Left ventricle myocardium superior (tissue), 1 donor: ENCODE measurements at regions not wholly inside any gene's neighbourhood (a gene's known extent, or its start where the extent isn't known, plus 50 kb on each side); places are given as distances from the start of the nearest gene placed in this dataset.

Source experiments
- ATAC-seq: fragments of 200-7000 bp; cut with Tn5 transposase; one replicate; pipeline ENCODE4 v1.9.1; 2020; ENCODE audit warnings: mild to moderate bottlenecking, moderate library complexity
- DNase-seq: peaks from one replicate; pipeline ENCODE4 v3.0.0-alpha.2; 2020
- intact Hi-C: fragments of 100-400 bp; cut with micrococcal nuclease; formaldehyde crosslinking; loops from one replicate; pipeline ENCODE4 v1.11.0; 2022
- donor health status: DM: no; HTN: yes; CAD: no; lungs with severe emphysema.

GRCh38 chr7:18081617-18082016, 54.0 kb upstream of the PRPS1L1 start:
- ATAC-seq = no peak
- DNase-seq = no peak

GRCh38 chr7:18082169-18082568, 54.5 kb upstream of the PRPS1L1 start:
- intact Hi-C loops = no loop called here
- ATAC-seq (no peak), DNase-seq (no peak)

More at GRCh38 chr7:18081617-18082016, 54.0 kb upstream of the PRPS1L1 start:
- intact Hi-C loops = no loop called here

GRCh38 chr7:18086165-18087025, 58.7 kb upstream of the PRPS1L1 start:
- intact Hi-C loops = no loop called here
- ATAC-seq = peak; percentile 89
- peak; percentile 70 for DNase-seq

GRCh38 chr7:18087026-18087686, 59.5 kb upstream of the PRPS1L1 start:
- ATAC-seq (peak; percentile 23), DNase-seq (peak; percentile 42)
- intact Hi-C loops = no loop called here

- ATAC-seq (peak; percentile 49), DNase-seq (peak; percentile 31)
- intact Hi-C loops = no loop called here
Observed at GRCh38 chr7:18087687-18088078, 60.0 kb upstream of the PRPS1L1 start.

GRCh38 chr7:18096087-18096486, 68.4 kb upstream of the PRPS1L1 start:
- ATAC-seq = no peak
- intact Hi-C loops = no loop called here

GRCh38 chr7:18102576-18102975, 74.9 kb upstream of the PRPS1L1 start:
- intact Hi-C loops = no loop called here
- ATAC-seq (no peak), DNase-seq (no peak)

More at GRCh38 chr7:18096087-18096486, 68.4 kb upstream of the PRPS1L1 start:
- DNase-seq = no peak

- intact Hi-C loops = no loop called here
- ATAC-seq (no peak), DNase-seq (no peak)
Observed at GRCh38 chr7:18103436-18104218, 76.0 kb upstream of the PRPS1L1 start.

GRCh38 chr7:18109762-18110161, 82.1 kb upstream of the PRPS1L1 start:
- intact Hi-C loops = no loop called here
- ATAC-seq = no peak

GRCh38 chr7:18116661-18117060, 89.0 kb upstream of the PRPS1L1 start:
- no peak for DNase-seq
- intact Hi-C loops = no loop called here
- ATAC-seq = no peak

More at GRCh38 chr7:18109762-18110161, 82.1 kb upstream of the PRPS1L1 start:
- DNase-seq = no peak

- no peak for DNase-seq
- intact Hi-C loops = no loop called here
- ATAC-seq = no peak
Observed at GRCh38 chr7:18117482-18117881, 89.8 kb upstream of the PRPS1L1 start.

- ATAC-seq (peak; percentile 68), DNase-seq (no peak)
- intact Hi-C loops = no loop called here
Observed at GRCh38 chr7:18119985-18120384, 92.3 kb upstream of the PRPS1L1 start.

GRCh38 chr7:18123508-18124239, 96.0 kb upstream of the PRPS1L1 start:
- DNase-seq (no peak), ATAC-seq (no peak)
- intact Hi-C loops = no loop called here

GRCh38 chr7:18125476-18125875, 97.8 kb upstream of the PRPS1L1 start:
- intact Hi-C loops = no loop called here
- ATAC-seq (no peak), DNase-seq (no peak)

- intact Hi-C loops = no loop called here
- DNase-seq = no peak
- ATAC-seq = no peak
Observed at GRCh38 chr7:18126281-18126680, 98.6 kb upstream of the PRPS1L1 start.

GRCh38 chr7:18128846-18129245, 101.2 kb upstream of the PRPS1L1 start:
- ATAC-seq (no peak), DNase-seq (no peak)
- intact Hi-C loops = no loop called here

- intact Hi-C loops = no loop called here
- no peak for ATAC-seq
- no peak for DNase-seq
Observed at GRCh38 chr7:18132811-18133210, 105.2 kb upstream of the PRPS1L1 start.

GRCh38 chr7:18133921-18134320, 106.3 kb upstream of the PRPS1L1 start:
- ATAC-seq (no peak), DNase-seq (no peak)
- intact Hi-C loops = no loop called here

GRCh38 chr7:18140943-18141342, 113.3 kb upstream of the PRPS1L1 start:
- DNase-seq = no peak

More at GRCh38 chr7:18140943-18141342, 113.3 kb upstream of the PRPS1L1 start:
- intact Hi-C loops = no loop called here
- no peak for ATAC-seq
